ENCODE measurements at regions not wholly inside any gene's neighbourhood (a gene's known extent, or its start where the extent isn't known, plus 50 kb on each side); places are given as distances from the start of the nearest gene placed in this dataset.

- no peak for DNase-seq (ENCODE audit: low read depth, low spot score)
- CTCF ChIA-PET: no interaction called here
- dilution Hi-C loops (cut with MboI; ENCODE audit: extremely low pct_ligation_motif_present, low sequenced_read_pairs) (no loop called here), intact Hi-C loops (cut with micrococcal nuclease) (loop anchor here (1.0 kb wide), 1 partner anchor 8 kb away; no protein-coding TSS in a partner anchor)
- no peaks in the 10 kb centered on the region for H3K36me3 ChIP-seq (ENCODE audit: control insufficient read depth in 2 of 2, extremely low read depth in 1 of 2, insufficient read depth in 2 of 2, low read length in 2 of 2)
- H3K9me3 ChIP-seq (replicated peaks; ENCODE audit: control insufficient read depth, insufficient read depth, low read length): no peaks in the 10 kb centered on the region
- no peak overlapping the region for H3K27ac ChIP-seq (ENCODE audit: insufficient read depth, low read depth, low read length)
- no peak overlapping the region for H3K4me3 ChIP-seq (replicated peaks in 1 of 3; ENCODE audit: insufficient read depth in 1 of 3, low read depth in 1 of 3, low read length in 3 of 3)
- H3K27me3 ChIP-seq (ENCODE audit: control insufficient read depth in 2 of 2, insufficient read depth in 2 of 2, low read length in 2 of 2): no peaks in the 10 kb centered on the region
- no peaks in the 10 kb centered on the region for H3K79me2 ChIP-seq (ENCODE audit: control insufficient read depth, insufficient read depth, low read length)
- no peaks in the 10 kb centered on the region for H4K20me1 ChIP-seq (replicated peaks; ENCODE audit: control insufficient read depth, extremely low read depth, insufficient read depth, low read length)
- FAIRE-seq: no peak
- no peak overlapping the region for H3K4me2 ChIP-seq (ENCODE audit: insufficient read depth, low read length)
- TF ChIP-seq POLR2A (IDR thresholded peaks at IDR 0.05; ENCODE audit: low read depth, low read length) (no peak), MYC (IDR thresholded peaks at IDR 0.05; ENCODE audit: low read depth, low read length) (no peak), EZH2 (IDR thresholded peaks at IDR 0.05; ENCODE audit: borderline replicate concordance, low read depth, low read length, severe bottlenecking) (no peak), CTCF (IDR thresholded peaks at IDR 0.05; ENCODE audit: extremely low read depth in 1 of 2, insufficient read depth in 1 of 2, low read depth in 1 of 2, low read length in 2 of 2) (no peak), MAX (IDR thresholded peaks at IDR 0.05; ENCODE audit: insufficient read depth, insufficient read length) (no peak), GATA2 (IDR thresholded peaks at IDR 0.05; ENCODE audit: insufficient read depth, insufficient read length, low read depth, low read length) (no peak), POLR2AphosphoS5 (IDR thresholded peaks at IDR 0.05; ENCODE audit: insufficient read depth, low read depth, low read length) (no peak)
- H3K4me1 ChIP-seq (ENCODE audit: control insufficient read depth, extremely low read depth, insufficient read depth, low read length): no peaks in the 10 kb centered on the region
- H2AFZ ChIP-seq (ENCODE audit: low read depth, low read length): no peak overlapping the region
- POLR2A ChIA-PET: no interaction called here
- BruUV-seq (replicated peaks): no TSS peak
- no peak overlapping the region for H3K9ac ChIP-seq (replicated peaks; ENCODE audit: extremely low read depth, insufficient read depth, low read length)
- H3K9me1 ChIP-seq (replicated peaks; ENCODE audit: control insufficient read depth, extremely low read depth, insufficient read depth, low read length): no peaks in the 10 kb centered on the region
These were observed 548.2 kb downstream of the KCTD12 start for GRCh38 chr13:76338003-76338402.

Measured in endothelial cell of umbilical vein (primary cell).